NCI-H1417 treated with DMSO at 0.1 percent for 48 hours (cell line): ENCODE measurements at regions not wholly inside any gene's neighbourhood (a gene's known extent, or its start where the extent isn't known, plus 50 kb on each side); places are given as distances from the start of the nearest gene placed in this dataset.
"Not testable (repeated sequence)": the region's sequence is repeated elsewhere in the genome, so short reads cannot be mapped to it uniquely, and the experiment has no call there.

Source experiments
- DNase-seq: peaks from one replicate; lab custom pipeline; 2025; lab: John Stamatoyannopoulos, UW

DNA sequence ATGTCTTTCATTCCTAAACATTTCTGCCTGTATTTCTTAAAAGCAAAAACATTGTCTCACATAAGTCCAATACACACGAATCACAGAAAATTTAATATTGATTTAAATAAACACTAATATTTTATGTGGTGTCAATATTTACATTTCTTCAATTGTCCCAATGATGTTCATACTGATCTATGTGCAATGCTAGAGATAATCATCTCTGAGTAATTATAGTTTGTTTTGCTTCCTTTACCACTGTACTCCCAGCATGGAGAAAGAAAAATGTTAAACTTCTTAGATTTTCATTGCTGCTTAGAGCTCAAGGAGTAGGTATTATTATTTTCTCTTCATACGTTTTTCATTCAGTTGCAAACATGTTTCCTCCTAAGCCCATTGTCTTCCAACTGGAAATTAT is 434.2 kb upstream of the PRR20A start:
- DNase-seq = no peak

DNA sequence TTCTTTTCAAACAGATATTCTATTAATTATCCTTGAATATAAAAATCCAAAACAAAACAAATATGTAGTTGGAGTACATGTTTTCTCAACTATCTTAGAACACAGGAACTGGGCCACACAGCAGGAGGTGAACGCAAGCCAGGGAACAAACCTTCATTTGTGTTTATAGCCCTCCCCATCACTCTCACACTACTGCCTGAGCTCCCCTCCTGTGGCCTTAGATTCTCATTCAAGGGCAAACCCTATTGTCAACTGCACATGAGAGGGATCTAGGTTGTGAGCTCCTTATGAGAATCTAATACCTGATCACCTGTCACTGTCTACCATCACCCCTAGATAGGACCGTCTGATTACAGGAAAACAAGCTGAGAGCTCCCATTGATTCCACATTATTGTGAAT is 427.1 kb upstream of the PRR20A start:
- no peak for DNase-seq

DNA sequence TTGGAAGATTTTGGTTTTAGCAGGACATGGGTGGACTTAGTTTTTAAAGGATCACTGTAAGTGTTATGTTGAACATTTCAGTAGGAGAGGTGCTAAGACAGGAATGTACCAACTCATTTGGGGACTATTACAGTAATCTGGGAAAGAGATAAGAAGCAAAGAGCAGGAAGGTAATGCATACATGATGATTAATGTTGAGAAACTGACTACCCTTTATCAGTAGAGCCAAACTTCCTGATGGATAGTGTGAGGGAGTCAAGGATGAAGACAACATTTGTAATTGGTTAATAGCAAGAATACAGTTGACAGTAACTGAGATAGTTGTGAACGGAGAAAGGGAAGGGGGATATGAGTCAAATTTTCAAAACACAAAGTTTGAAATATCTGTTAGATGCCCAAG is 421.9 kb upstream of the PRR20A start:
- no peak for DNase-seq

DNA sequence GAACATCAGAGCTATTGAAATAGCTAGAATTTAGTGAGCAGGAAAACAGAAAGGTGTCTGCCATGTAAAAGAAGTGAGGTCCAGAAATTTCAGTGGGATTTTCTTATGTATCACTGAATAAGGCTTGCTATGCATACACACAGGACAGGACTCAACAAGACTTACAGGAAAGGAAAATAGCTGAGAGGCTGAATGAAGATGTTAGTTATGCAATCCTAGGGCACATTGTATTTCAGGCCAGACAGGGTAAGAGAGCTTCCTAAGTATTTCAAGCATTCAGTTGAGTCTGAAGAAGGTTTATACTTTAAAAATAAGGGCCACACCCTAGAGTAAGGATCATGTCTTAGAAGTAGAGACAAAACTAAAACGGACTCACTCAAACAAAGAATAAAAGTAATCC is 419.9 kb upstream of the PRR20A start:
- DNase-seq = no peak

DNA sequence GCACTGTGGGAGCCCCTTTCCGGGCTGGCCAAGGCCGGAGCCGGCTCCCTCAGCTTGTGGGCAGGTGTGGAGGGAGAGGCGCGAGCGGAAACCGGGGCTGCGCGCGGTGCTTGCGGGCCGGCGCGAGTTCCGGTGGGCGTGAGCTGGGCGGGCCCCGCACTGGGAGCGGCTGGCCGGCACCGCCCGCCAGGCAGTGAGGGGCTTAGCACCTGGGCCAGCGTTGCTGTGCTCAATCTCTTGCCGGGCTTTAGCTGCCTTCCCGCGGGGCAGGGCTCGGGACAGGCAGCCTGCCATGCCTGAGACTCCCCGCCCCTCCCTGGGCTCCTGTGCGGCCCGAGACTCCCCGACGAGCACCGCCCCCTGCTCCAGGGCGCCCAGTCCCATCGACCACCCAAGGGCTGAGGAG is 405.2 kb upstream of the PRR20A start:
- DNase-seq = no peak

DNA sequence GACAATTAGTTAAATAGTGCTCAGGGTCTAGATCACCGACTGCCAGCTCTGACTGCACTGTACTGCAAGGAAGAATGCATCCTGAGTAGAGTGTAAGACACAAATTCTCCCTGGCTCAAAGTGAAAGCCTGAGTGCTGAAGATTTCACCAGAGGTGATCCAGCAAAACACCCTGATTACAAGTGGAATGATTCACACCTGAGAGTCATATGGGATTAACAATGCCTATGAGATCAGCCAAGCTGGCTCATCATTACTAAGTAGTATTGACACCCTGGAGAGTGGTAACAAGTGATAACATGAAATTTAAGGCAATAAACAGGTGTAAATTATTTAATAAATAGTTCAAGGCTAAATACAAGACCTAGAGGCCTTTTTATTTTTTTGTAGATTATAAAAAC is 403.8 kb upstream of the PRR20A start:
- DNase-seq = no peak

DNA sequence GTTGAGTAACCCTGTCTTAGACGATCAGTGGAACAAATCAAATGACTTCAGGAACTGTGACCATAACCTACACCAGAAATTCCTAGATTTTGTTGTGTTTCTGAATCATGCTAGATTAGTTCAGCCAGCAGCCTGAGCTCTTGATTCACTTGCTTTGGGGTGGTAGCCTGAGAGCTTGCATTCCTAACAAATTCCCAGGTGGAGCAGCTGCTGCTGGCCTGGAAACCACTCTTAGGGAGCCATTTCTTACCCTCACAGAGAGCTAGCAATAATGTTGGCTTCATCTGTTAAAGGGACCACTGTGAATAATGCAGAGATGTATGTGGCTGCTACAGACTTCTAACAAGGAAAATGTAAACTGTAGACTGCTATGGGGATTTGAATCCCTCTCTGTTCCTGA is 388.1 kb upstream of the PRR20A start:
- DNase-seq = no peak

DNA sequence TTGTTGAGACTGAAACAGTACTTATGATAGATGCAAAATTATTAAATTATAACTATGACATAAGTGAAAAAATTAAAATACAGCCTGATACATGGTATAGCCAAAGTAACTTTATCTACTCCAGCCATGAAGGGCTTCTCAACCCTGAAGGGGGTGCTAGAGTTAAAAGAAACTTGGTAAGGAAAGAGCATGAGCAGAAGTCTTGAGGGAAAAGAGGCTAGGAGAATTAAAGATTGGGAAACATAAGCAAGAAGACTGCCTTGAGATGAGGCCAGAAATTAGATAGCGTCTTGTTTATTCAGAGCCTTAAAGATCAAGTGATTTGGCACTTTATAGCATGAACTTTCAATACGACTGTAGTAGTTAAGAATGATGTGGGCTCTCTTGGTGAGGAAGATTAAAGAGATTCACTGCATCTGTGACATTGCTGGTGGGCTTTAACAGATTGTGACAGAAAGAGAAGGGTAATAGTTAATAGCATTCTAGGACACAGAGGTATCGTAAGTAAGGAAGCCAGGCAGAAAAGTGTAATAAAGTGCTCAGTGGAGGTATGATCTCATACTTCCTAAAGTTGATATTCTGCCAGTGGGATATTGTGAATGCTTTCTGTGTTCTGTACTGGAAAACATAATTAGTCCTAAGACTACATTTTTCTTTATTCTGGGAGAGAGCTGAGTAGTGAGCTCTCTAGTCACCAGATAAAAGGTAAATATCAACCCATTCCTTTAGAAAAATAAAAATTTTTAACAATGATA is 385.4 kb upstream of the PRR20A start:
- DNase-seq = no peak

DNA sequence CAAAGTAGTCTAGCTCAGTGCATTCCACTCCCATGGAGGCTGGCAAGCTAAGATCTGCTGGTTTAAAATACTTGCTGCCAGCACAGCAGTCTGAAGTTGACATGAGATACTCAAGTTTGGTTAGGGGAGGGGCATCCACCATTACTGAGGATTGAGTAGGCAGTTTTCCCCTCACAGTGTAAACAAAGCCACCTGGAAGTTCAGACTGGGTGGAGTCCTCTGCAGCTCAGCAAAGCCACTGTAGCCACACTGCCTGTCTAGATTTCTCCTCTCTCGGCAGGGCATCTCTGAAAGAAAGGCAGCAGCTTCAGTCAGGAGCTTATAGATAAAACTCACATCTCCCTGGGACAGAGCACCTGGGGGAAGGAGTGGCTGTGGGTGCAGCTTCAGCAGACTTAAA is 377.4 kb upstream of the PRR20A start:
- DNase-seq = not testable (repeated sequence)

DNA sequence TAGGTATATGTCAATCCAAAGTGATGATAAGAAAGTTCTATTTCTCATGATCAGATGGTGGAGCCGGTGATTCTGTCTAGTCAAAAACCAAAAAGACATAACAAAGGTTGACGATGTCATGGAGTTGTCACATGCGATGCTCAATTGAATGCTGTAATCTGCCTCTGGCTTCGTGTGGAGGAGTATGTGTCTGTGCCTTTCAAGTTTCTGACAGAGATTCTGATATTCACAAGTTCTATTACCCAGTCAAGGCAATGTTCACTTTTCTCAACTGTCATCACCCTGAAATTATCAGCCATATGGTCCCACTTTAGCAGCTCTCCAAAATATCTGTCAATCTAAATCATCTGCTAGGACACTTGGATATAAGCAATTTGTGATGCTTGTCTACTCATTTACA is 367.6 kb upstream of the PRR20A start:
- DNase-seq = no peak

DNA sequence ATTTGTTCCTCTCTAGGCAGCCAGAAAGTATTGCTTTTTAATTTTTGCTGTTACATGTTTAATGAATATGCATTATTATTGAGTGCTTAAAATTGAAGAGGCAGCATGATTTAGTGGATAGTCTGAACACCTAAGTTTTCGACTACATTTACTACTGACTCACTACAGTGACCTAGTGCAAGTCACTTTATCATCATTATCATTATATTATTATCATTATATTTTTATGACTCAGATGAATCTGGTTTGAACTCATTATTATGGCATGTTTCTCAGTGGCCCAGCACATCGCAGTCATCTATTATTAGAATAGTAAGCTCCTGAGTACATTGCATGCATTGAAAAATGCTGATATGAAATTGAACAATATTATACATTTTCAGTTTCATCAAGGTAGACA is 351.2 kb upstream of the PRR20A start:
- DNase-seq = no peak

DNA sequence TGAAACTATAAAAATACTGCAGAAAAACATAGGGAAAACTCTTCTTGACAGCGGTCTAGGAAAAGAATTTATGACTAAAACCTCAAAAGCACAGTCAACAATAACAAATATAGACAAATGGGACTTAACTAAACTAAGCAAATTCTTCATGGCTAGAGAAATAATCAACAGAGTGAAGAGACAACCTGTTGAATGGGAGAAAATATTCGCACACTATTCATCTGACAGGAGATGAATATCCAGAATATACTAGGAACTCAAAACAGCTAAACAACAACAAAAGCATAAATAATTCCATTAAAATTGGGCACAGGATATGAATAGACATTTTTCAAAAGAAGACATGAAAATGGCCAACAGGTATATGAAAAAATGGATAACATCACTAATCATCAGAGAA is 303.6 kb upstream of the PRR20A start:
- no peak for DNase-seq

DNA sequence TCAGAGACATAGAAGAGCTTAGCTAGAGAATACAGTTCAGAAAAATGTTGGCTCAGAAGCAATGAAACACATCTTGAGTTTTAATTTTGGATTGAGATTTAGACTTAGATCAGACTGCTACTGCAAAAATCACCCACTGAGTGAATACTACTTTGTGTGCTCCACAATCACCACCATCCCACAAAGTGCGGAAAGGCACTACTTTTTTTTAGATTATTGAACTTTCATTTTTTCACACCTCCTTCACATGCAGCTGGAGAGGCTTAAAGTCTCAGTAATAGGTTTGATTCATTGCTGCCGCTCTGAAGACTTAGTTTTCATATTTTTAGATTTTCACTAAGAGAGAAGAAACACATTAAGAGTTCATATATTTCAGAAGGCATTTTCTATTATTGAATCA is 289.9 kb upstream of the PRR20A start:
- no peak for DNase-seq

DNA sequence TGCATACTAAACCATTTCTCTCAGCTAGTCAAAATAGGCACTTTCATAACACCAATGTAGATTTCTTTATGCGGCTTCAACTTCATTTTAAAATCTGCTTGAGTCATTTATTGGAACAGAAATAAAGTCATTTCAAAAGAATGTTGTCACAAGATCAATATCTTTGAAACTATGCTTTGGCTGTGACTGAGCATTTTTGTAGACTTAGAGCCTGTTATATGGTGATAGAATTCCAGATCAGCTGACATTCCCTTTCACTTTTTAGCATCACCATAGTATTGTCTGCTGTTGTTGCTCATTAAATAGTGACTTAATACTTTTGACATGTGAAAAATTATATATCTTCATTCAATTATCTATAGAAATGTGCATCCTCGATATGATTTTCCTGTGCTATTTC is 279.2 kb upstream of the PRR20A start:
- no peak for DNase-seq

DNA sequence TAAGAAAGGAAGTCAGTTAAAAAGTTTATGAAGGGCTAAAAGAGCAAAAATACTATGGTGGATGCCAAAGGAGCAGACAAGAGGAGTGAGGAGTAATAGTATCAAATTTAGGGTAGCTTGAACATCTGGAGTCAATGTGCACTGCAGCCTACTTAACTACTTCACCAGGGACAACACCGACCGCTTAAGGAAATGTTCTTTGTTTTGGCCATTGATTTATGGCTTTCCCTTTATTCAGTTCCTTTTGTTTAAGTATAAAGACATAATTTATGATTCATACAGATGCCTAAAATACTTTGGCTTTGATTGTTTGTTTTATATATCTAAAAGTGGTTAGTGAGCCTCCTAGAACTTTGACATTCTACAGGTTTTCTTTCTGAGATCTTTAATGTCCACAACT is 276.3 kb upstream of the PRR20A start:
- DNase-seq = peak; percentile 34

DNA sequence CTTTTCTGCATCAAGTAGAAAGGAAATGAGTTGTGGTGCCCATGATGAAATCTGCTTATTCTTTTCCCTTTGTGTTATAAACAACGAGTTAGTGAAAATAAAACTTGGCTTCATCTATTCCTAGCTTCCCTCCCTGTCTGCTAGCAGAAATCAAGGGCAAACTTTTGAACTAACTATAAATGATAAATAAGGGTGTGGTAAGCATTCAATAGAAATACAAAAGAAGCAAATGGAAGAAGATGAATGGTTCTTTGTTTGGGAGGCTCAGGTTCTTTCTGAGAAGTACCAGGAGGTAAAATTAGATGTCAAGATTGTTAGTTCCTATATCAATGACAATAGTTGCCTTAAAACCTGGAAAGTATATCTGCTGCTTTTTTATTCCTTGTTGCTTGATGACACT is 275.3 kb upstream of the PRR20A start:
- no peak for DNase-seq

DNA sequence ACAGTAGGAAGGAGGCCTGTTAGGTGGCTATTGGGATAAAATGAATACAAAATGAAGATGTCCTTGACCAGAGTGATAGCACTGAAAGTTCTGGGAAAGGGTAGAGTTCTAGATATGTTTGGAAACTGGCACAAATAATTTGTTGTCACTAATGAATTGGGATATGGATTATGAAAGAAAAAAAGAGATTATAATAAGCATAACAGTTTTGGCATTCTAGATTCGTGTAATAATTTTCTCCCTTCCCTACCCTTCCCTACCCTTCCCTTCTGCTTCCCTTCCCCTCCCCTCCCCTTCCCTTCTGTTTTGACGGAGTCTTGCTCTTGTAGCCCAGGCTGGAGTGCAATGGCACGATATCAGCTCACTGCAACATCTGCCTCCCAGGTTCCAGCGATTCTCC is 271.0 kb upstream of the PRR20A start:
- DNase-seq = no peak

DNA sequence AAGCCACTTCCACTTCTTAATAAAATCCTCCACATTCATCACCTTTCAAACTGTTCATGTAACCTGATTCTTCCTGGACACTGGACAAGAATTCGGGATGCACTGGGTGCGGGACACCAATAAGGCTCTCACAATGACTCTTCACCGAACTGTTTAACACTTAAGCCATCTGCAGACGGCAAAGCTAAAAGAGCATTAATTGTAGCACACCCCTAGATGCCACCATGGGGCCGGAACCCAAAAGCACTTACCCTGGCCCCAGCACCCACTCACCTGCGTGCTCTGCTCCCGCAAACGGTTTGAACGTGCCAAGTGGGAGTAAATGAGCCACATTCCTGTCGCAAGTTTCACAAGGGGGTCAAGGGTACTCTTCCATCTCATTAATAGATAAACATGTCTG is 254.3 kb upstream of the PRR20A start:
- DNase-seq = no peak

DNA sequence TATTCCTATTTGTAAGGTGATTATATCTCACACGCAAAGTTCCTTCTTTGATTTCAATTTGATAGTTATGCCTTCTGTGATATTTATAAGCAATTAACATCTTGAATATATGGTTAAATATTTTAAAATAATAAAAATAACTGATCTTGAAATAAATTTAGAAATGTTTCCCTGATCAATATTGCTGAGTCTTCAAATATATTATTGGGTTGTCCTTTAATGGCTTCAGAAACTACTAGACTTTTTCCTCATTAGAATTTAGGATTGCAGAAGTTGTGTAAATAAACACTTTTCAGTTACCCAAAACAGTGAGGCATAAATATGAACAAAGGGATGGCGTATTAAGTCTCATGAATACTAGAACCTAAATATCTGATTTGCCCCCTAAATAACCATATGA is 252.3 kb upstream of the PRR20A start:
- DNase-seq = no peak

DNA sequence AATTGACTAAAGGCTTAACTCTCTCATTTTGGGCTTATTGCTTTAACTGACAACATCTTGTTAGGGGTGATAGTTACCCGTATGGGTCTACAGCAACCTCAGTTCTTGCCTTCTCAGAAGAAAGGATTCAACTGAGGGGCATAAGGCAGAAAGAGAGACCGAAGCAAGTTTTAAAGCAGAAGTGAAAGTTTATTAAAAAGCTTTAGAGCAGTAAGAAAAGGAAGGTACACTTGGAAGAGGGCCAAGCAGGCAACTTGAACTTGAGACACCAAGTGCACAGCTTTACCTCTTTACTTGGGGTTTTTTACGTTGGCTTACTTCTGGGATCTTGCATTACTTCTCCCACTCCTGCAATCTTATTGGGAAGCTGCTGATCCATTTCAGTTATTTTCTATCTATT is 246.9 kb upstream of the PRR20A start:
- DNase-seq = no peak

DNA sequence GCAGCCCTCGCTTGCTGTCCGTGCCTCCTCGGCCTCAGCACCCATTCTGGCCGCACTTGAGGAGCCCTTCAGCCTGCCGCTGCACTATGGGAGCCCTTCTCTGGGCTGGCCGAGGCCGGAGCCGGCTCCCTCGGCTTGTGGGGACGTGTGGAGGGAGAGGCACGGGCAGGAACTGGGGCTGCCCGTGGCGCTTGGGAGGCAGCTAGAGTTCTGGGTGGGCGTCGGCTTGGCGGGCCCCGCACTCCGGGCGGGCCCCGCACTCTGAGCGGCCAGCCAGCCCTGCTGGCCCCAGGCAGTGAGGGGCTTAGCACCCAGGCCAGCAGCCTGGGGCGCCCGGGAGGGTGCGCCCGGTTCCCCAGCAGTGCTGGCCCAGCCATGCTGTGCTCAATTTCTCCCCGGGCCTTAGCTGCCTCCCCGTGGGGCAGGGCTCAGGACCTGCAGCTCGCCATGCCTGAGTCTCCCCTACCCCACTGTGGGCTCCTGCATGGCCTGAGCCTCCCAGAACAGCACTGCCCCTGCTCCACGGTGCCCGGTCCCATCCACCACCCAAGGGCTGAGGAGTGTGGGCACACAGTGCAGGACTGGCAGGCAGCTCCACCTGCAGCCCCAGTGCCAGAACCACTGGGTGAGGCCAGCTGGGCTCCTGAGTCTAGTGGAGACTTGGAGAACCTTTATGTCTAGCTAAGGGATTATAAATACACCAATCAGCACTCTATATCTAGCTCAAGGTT is 240.0 kb upstream of the PRR20A start:
- no peak for DNase-seq

DNA sequence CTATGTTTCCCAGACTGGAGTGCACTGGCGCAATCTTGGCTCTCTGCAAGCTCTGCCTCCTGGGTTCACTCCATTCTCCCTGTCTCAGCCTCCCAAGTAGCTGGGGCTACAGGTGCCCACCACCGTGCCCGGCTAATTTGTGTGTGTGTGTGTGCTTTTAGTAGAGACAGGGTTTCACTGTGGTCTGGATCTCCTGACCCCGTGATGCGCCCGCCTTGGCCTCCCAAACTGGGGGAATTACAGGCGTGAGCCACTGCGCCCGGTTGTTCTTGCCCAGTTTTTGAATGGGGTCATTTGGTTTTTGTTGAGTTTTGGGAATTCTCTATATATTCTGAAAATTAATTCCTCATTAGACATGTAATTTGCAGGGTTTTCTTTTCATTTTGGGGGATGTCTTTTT is 238.4 kb upstream of the PRR20A start:
- DNase-seq = no peak

DNA sequence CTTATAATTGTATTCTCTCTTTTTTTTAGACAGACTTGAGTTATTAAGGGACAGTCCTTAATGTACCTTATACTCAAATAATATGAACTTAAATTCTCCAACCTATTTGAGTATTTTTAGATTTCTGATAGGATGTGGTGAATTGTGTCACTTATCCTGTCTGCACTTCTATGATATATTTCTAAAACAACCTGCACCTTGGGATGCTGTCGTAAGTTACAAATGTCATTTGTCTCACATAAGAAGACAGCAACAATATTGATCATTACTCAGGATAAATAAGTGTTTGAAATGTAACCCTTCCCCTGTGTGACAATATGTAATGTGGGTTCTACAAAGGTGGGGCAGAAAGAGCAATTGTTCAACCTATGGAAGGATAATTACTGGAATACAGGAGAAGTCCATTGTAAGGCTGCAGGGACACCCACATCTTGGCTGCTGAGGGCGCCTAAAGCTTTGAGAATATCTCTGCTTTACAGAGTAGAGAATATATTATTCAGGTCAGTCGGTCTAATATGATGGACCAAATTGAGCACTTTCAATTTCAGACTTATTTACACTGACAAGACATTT is 236.9 kb upstream of the PRR20A start:
- no peak for DNase-seq

DNA sequence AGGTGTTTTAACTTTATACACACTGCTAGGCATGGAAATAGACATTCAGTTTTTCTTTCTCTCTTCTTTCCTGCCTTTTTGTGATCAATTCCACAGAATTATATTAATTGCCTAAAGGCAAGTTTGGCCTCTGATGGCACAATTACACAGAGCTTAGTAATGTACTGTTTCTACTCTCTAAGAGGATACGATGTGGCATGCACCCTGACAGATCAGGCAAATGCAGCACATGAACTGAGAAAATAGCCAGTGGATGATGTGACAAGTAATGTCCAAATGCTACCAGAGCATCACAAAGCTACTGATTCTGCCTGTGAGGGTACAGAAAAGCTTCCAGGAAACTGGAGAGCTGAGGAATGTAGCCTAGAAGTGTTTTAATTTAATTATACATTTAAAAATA is 233.8 kb upstream of the PRR20A start:
- no peak for DNase-seq
